Esophagus squamous epithelium (tissue), 5 donors: ENCODE measurements at regions not wholly inside any gene's neighbourhood (a gene's known extent, or its start where the extent isn't known, plus 50 kb on each side); places are given as distances from the start of the nearest gene placed in this dataset.
"Not testable (repeated sequence)": the region's sequence is repeated elsewhere in the genome, so short reads cannot be mapped to it uniquely, and the experiment has no call there.

Experiments used
- DNase-seq: peaks from one replicate; lab custom pipeline; 2025; lab: John Stamatoyannopoulos, UW
- H3K27ac ChIP-seq, 4 donors: fragments of 200-600 bp; sonication (generic); one replicate each; pipeline ENCODE4 v1.5.1; 2016 to 2019; ENCODE audit warnings: mild to moderate bottlenecking in 1 of 4
- H3K27me3 ChIP-seq, 4 donors: fragments of 200-600 bp; sonication (generic); 1 replicate in 3 of 4; 2 replicates in 1 of 4; pipeline versions ENCODE4 v1.5.1 to v1.6.0; 2017 to 2021; ENCODE audit warnings: antibody characterized with exemption in 1 of 4
- H3K36me3 ChIP-seq, 3 donors: fragments of 200-600 bp; sonication (generic); one replicate each; pipeline ENCODE4 v1.5.1; 2016 to 2019
- H3K4me1 ChIP-seq, 3 donors: fragments of 200-600 bp; sonication (generic); one replicate each; pipeline ENCODE4 v1.5.1; 2017 to 2019
- H3K4me3 ChIP-seq, 4 donors: fragments of 200-600 bp; sonication (generic); 1 replicate in 3 of 4; 2 replicates in 1 of 4; pipeline ENCODE4 v1.5.1; 2016 to 2019; ENCODE audit warnings: mild to moderate bottlenecking in 2 of 4, moderate library complexity in 1 of 4
- H3K9me3 ChIP-seq, 3 donors: fragments of 200-600 bp; sonication (generic); one replicate each; pipeline ENCODE4 v1.5.1; 2016 to 2019
- POLR2A ChIP-seq, 4 donors: fragments of 450-650 bp; IDR thresholded peaks; one replicate each; pipeline ENCODE4 v1.6.1; 2017; ENCODE audit warnings: antibody characterized with exemption in 4 of 4, mild to moderate bottlenecking in 4 of 4, moderate library complexity in 3 of 4
- WGBS, 2 donors: methylation state at CpG; one replicate each; pipeline ENCODE4 v1.1.5; 2018; 5-methylcytosine and 5-hydroxymethylcytosine counted together
- intact Hi-C: fragments of 100-400 bp; cut with DNase I; formaldehyde crosslinking; loops from one replicate; pipeline ENCODE4 v1.15.0; 2022
- TF ChIP-seq, protein P1 (sequence below), 6 experiments: fragments of 450-650 bp in 4 of 6; fragments of 200-600 bp in 2 of 6; sonication (generic) in 2 of 6; IDR thresholded peaks; one replicate each; pipeline ENCODE4 v1.5.1; 2016 to 2019; ENCODE audit warnings: antibody characterized with exemption in 6 of 6, mild to moderate bottlenecking in 4 of 6, moderate library complexity in 4 of 6
- donor health status: DM: yes; HTN: yes; CAD: no.

DNA sequence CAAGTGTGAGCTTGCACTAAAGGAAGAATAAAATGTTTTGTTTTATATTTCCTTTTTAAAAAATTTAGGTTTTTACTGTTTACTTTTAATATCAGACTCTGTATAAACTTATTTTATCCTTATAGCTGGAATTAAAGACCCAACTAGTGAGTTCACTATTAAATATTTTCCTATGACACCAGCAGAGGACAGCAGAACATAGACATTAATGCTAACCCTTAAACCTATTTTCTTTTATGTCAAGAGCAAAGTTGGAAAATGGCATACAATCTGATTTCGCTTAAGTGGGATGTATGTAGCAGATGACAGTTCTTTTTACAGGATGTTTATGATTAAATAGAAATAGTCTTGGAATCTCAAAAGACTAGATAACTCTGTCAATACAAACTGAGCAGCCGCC, 188.2 kb upstream of the XIRP2 start:
- TF ChIP-seq POLR2A (IDR thresholded peaks at IDR 0.05): no peak
- TF ChIP-seq, protein P1, sequence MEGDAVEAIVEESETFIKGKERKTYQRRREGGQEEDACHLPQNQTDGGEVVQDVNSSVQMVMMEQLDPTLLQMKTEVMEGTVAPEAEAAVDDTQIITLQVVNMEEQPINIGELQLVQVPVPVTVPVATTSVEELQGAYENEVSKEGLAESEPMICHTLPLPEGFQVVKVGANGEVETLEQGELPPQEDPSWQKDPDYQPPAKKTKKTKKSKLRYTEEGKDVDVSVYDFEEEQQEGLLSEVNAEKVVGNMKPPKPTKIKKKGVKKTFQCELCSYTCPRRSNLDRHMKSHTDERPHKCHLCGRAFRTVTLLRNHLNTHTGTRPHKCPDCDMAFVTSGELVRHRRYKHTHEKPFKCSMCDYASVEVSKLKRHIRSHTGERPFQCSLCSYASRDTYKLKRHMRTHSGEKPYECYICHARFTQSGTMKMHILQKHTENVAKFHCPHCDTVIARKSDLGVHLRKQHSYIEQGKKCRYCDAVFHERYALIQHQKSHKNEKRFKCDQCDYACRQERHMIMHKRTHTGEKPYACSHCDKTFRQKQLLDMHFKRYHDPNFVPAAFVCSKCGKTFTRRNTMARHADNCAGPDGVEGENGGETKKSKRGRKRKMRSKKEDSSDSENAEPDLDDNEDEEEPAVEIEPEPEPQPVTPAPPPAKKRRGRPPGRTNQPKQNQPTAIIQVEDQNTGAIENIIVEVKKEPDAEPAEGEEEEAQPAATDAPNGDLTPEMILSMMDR (IDR thresholded peaks at IDR 0.05): no peak
- H3K27me3 ChIP-seq: no peaks in the 10 kb centered on the region
- H3K27ac ChIP-seq: no peak overlapping the region
- no peaks in the 10 kb centered on the region for H3K36me3 ChIP-seq
- H3K9me3 ChIP-seq: no peaks in the 10 kb centered on the region
- no peak overlapping the region for H3K4me3 ChIP-seq
- no peaks in the 10 kb centered on the region for H3K4me1 ChIP-seq
- no peak for DNase-seq
- WGBS, 2 donors: 72 to 88% methylated on average over 2 of the region's 2 CpGs
- intact Hi-C loops: no loop called here

DNA sequence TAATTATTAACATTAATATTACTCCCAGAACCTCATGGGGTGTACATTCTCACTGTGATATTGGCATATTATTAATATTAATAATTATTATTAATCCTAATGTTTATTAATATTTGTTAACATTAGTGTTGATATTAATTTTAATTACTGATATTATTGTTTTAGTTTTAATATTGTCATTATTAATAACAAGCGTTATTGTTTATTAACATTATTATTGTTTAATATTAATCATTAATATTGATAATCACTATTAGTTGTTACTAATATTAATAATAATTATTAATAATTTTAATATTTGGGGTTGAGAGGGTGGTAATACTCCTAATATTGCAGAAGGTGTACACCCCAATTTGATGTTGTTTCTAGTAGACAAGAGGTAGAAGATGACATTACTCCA, 193.1 kb upstream of the XIRP2 start:
- Histone ChIP-seq H3K4me1 (no peaks in the 10 kb centered on the region), H3K36me3 (no peaks in the 10 kb centered on the region), H3K4me3 (no peak overlapping the region), H3K9me3 (no peaks in the 10 kb centered on the region), H3K27ac (no peak overlapping the region), H3K27me3 (no peaks in the 10 kb centered on the region)
- 55 to 83% methylated on average over 1 of the region's 1 CpG for WGBS, 2 donors
- DNase-seq: no peak
- TF ChIP-seq, protein P1 (IDR thresholded peaks at IDR 0.05): no peak
- TF ChIP-seq POLR2A (IDR thresholded peaks at IDR 0.05): no peak
- intact Hi-C loops: no loop called here

DNA sequence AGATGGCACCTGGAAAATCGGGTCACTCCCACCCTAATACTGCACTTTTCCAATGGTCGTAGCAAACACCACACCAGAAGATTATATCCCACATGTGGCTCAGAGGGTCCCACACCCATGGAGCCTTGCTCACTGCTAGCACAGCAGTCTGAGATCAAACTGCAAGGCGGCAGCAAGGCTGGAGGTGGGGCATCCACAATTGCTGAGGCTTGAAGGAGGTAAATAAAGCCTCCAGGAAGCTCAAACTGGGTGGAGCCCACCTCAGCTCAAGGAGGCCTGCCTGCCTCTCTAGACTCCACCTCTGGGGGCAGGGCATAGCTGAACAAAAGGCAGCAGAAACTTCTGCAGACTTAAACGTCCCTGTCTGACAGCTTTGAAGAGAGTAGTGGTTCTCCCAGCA, 192.0 kb upstream of the SCN7A start:
- intact Hi-C loops, H3K27ac ChIP-seq, H3K4me3 ChIP-seq, H3K36me3 ChIP-seq, H3K9me3 ChIP-seq, H3K4me1 ChIP-seq, H3K27me3 ChIP-seq, DNase-seq: not testable (repeated sequence)
- 90 to 100% methylated on average over 1 to 2 of the region's 4 CpGs for WGBS, 2 donors

DNA sequence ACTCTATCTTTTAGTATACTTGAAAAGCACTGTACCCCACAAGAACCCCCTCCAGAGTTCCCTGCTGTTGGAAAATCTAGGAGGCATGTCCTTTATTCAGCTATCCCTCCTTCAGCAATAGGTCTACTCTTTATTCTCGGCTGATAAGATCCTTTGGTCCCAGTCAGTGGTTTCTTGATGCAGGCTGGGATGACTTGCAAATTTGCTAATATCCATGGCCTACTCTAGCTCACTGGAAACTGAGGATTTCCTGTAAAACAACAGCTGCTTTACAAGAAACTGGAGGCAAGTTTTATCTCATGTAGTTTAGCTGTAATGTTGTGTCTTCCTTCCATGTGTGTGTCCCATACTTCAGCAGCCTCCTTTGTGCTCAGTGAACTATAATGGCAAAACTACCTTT, 183.9 kb upstream of the SCN7A start:
- H3K36me3 ChIP-seq: no peaks in the 10 kb centered on the region
- no peaks in the 10 kb centered on the region for H3K9me3 ChIP-seq
- no peak for DNase-seq
- no peaks in the 10 kb centered on the region for H3K27me3 ChIP-seq
- H3K27ac ChIP-seq: no peak overlapping the region
- no peak overlapping the region for H3K4me3 ChIP-seq
- WGBS, 2 donors: 58 to 82% methylated on average over 1 of the region's 1 CpG
- no peak for TF ChIP-seq POLR2A (IDR thresholded peaks at IDR 0.05)
- TF ChIP-seq, protein P1 (IDR thresholded peaks at IDR 0.05): no peak
- no peaks in the 10 kb centered on the region for H3K4me1 ChIP-seq
- intact Hi-C loops: no loop called here

DNA sequence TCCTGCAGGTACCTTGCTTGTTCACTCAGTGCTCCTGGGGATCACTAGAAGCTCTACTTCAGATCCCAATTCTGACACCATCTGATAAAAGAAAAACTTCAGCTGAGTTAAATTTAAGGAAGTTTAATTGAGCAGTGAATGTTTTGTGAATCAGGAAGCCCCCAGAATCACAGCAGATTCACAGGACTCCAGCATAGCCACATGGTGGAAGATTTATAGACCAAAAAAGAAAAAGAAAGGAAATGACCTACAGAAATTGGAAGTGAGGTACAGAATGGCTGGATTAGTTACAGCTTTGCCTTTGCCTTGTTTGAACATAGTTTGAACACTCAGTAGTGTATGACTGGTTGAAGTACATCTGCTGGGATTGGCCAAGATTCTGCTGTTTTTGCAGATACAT, 182.7 kb upstream of the SCN7A start:
- Histone ChIP-seq H3K4me3 (no peak overlapping the region), H3K36me3 (no peaks in the 10 kb centered on the region), H3K4me1 (no peaks in the 10 kb centered on the region), H3K27ac (no peak overlapping the region), H3K9me3 (no peaks in the 10 kb centered on the region), H3K27me3 (no peaks in the 10 kb centered on the region)
- TF ChIP-seq, protein P1 (IDR thresholded peaks at IDR 0.05): no peak
- TF ChIP-seq POLR2A (IDR thresholded peaks at IDR 0.05): no peak
- intact Hi-C loops: no loop called here
- no peak for DNase-seq

DNA sequence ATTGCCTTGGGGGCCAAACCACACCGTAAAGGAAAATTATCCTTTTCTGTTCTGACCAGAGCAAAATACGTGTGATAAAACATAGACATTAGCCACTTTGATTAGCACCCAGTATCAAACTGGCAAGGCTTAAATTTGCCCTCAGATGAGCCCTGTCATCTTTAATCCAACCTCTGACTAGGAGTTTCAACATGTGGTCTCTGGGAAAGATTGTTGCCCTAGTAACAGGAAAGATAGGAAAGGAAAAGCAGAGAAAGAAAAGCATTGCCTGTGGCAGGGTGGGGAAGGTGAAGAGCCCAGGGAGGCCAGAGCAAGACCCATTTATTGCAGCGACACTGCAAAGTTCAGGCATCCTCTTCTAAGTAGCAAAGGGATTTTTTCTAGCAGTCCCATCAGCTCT, 181.5 kb upstream of the SCN7A start:
- no peak overlapping the region for H3K4me3 ChIP-seq
- intact Hi-C loops: no loop called here
- H3K27ac ChIP-seq: no peak overlapping the region
- H3K36me3 ChIP-seq: no peaks in the 10 kb centered on the region
- DNase-seq: no peak
- TF ChIP-seq POLR2A (IDR thresholded peaks at IDR 0.05): no peak
- H3K9me3 ChIP-seq: no peaks in the 10 kb centered on the region
- 68 to 75% methylated on average over 3 of the region's 3 CpGs for WGBS, 2 donors
- H3K4me1 ChIP-seq: no peaks in the 10 kb centered on the region
- no peaks in the 10 kb centered on the region for H3K27me3 ChIP-seq
